Testis (tissue), 2 donors: ENCODE measurements at regions not wholly inside any gene's neighbourhood (a gene's known extent, or its start where the extent isn't known, plus 50 kb on each side); places are given as distances from the start of the nearest gene placed in this dataset.

ENCODE experiments used
- CTCF ChIP-seq, 3 experiments: fragments of 450-650 bp in 2 of 3; fragments of 200-600 bp in 1 of 3; sonication (generic) in 1 of 3; IDR thresholded peaks; one replicate each; pipeline ENCODE4 v1.5.1; 2016 to 2019; ENCODE audit warnings: antibody characterized with exemption in 3 of 3, mild to moderate bottlenecking in 2 of 3, moderate library complexity in 1 of 3
- POLR2A ChIP-seq: fragments of 450-650 bp; IDR thresholded peaks from one replicate; pipeline ENCODE4 v1.6.1; 2017; ENCODE audit warnings: antibody characterized with exemption, mild to moderate bottlenecking, moderate library complexity

GRCh38 chr1:57474137-57474750 is 50.4 kb upstream of the DAB1 start:
- TF ChIP-seq CTCF (IDR thresholded peaks at IDR 0.05) (no peak), POLR2A (no peak)
